ENCODE measurements at regions not wholly inside any gene's neighbourhood (a gene's known extent, or its start where the extent isn't known, plus 50 kb on each side); places are given as distances from the start of the nearest gene placed in this dataset.

- TF ChIP-seq CTCF (IDR thresholded peaks at IDR 0.05; ENCODE audit: low read depth, low read length, poor library complexity, severe bottlenecking) (no peak), EZH2phosphoT487 (IDR thresholded peaks at IDR 0.05; ENCODE audit: borderline replicate concordance, low read length) (no peak)
Observed at GRCh38 chr19:30318261-30318660, 53.9 kb upstream of the ZNF536 start.

Measured in DOHH2 (cell line).